KOPT-K1 (cell line): ENCODE measurements at regions not wholly inside any gene's neighbourhood (a gene's known extent, or its start where the extent isn't known, plus 50 kb on each side); places are given as distances from the start of the nearest gene placed in this dataset.
"Not testable (repeated sequence)": the region's sequence is repeated elsewhere in the genome, so short reads cannot be mapped to it uniquely, and the experiment has no call there.

ENCODE experiments used
- H3K27ac ChIP-seq: fragments of 200-600 bp; sonication (generic); 2 replicates; pipeline ENCODE4 v1.5.1; 2016; ENCODE audit warnings: antibody characterized with exemption, mild to moderate bottlenecking, low read depth, low read length; ENCODE audit not compliant: poor library complexity, severe bottlenecking
- H3K36me3 ChIP-seq: fragments of 200-600 bp; sonication (generic); 2 replicates; pipeline ENCODE4 v1.5.1; 2017; ENCODE audit warnings: antibody characterized with exemption, mild to moderate bottlenecking, low read length, moderate library complexity; ENCODE audit not compliant: insufficient read depth
- H3K9me3 ChIP-seq: fragments of 200-600 bp; sonication (generic); 2 replicates; pipeline ENCODE4 v1.5.1; 2017; ENCODE audit warnings: antibody characterized with exemption, low read length, mild to moderate bottlenecking; ENCODE audit not compliant: insufficient read depth, poor library complexity, severe bottlenecking

DNA sequence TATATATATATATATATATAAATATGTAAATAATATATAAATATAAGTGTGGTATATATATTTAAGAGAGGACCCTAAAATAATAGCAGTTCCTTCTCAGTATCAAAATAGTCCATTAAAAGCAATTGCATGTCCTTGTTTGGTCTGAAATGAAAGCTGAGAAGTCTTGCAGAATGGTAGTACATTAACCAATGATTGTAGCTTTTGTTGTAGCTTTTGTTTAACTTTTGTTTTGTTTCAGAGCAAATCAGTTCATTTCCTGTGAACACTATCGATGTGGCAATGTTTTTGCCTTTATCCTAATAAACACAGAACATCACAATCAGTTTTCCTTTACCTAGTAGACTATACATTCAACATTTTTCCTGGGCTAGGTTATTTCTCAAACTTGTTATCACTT lies 1256.2 kb upstream of the SPRY2 start:
- H3K36me3 ChIP-seq, result no peaks in the 10 kb centered on the region
- no peaks in the 10 kb centered on the region for H3K9me3 ChIP-seq
- no peak overlapping the region for H3K27ac ChIP-seq

DNA sequence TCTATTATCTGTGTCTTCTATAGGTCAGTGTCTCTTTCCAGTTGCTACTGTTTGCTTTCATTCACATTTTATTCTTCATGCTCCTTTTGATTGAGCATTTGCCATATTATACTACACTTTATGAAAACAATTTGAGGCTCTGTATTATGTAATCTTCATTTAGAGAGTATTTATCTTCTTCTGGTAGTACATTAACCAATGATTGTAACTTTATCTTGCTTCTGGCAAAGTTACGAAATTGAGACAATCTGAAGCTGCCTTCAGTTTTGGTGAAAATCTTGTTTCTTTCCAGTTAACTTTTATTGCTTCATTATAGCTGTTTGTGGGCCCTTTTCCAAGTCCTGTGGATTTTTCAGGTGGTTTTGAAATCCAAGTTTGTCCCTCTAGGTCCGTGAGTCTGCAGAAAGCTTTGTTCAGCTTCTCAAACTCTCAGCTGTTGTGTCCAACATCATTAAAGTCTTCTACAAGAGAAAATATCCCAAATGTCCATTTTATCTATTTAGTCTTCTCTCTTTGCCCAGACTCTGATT lies 1255.4 kb upstream of the SPRY2 start:
- no peaks in the 10 kb centered on the region for H3K9me3 ChIP-seq
- H3K27ac ChIP-seq, result no peak overlapping the region
- no peaks in the 10 kb centered on the region for H3K36me3 ChIP-seq

DNA sequence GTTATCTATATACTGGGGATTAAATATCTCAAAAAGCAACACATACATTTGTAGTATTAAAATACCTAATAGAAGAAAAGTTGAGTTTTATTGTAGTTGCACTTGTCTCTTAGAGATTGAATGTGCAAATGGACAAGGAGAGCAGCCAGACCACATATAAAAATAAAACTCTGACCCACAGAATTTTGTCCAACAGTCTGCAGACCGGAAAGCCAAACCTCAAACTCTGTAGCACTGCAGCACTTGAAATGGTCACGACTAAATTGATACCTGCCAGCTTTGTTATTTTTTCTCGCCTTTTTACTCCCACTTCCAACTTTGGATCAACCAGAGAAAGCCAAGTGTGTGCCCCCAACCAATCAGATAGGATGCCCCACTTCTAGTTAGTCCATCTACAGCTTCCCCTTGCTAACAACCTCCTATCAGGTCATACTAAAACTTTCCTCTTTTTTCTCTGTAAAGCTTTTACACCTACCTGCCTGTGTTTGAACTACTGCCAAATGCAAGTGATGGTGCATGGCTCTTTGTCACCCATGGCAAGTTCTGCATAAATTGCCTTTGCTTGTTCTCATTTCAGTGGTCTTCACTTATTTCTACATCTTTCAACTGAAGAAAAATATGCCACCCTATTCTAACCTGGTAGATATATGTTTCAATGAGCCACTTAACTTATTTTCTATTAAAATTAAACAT lies 1250.7 kb upstream of the SPRY2 start:
- no peaks in the 10 kb centered on the region for H3K9me3 ChIP-seq
- H3K27ac ChIP-seq, result no peak overlapping the region
- H3K36me3 ChIP-seq, result no peaks in the 10 kb centered on the region

DNA sequence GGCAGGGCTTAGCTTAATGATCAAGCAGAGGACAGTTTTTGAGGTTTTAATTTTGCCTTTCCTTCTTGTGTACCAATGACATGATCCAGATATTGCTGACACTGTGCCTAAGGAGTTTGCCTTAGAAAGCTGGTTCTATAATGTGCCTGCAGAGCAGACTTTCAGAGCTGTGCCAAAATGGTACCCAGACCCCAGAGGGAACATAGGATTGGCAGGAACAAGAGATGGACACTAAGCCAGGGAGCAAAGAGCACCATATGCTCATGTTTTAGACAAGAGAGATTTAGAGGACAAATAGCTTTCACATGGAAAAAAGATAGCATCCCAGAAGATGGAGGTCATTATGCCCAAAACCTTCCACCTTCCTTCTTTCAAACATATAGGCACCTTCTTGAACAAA lies 1241.5 kb upstream of the SPRY2 start:
- H3K9me3 ChIP-seq, result no peaks in the 10 kb centered on the region
- no peak overlapping the region for H3K27ac ChIP-seq
- no peaks in the 10 kb centered on the region for H3K36me3 ChIP-seq

DNA sequence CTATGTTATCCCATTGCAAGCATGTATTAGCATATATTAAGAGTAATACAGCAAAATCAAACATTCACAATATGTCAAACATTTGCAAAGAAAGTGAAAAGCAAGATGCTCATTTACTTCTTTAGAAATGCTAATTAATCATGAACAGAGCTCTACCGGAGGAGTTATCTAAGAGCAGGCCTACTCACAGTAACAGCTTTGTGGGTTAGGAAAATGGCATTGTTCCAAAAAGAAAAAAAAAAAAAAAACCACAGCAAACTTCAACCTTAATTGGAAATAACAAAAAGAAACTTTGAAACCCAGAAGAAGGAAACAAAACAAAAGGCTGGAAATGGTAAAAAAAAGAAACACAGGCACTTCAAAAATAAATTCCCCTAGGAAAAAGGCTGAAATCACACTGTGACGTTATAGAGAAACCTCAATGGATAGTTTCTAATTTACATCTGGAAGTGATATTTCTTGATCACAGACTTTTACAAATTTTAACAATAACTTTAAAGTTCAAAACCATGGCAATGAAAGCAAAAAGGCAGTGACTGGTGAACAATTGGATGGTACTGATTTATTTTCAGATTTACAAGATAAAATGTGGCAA lies 1236.8 kb upstream of the SPRY2 start:
- H3K9me3 ChIP-seq, result no peaks in the 10 kb centered on the region
- no peaks in the 10 kb centered on the region for H3K36me3 ChIP-seq
- no peak overlapping the region for H3K27ac ChIP-seq

DNA sequence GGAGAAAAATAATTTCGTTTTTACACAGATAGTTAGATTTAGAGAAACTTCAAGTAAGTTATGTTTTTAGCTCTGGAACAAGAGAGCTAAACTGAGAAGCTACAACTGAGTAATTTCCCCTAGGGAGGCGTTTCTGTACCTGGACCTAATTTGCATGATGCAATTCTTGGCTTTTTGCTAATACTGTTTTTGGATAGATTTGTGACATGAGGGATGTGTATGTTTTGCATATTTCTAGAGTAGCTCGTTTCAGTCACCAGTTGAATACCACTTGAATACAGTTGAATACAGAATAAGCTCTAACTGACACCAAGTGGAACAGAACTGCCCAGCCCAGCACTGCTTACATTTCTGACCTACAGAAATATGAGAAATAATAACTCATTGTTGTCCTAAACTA lies 1227.9 kb upstream of the SPRY2 start:
- H3K27ac ChIP-seq, result no peak overlapping the region
- no peaks in the 10 kb centered on the region for H3K9me3 ChIP-seq
- no peaks in the 10 kb centered on the region for H3K36me3 ChIP-seq

DNA sequence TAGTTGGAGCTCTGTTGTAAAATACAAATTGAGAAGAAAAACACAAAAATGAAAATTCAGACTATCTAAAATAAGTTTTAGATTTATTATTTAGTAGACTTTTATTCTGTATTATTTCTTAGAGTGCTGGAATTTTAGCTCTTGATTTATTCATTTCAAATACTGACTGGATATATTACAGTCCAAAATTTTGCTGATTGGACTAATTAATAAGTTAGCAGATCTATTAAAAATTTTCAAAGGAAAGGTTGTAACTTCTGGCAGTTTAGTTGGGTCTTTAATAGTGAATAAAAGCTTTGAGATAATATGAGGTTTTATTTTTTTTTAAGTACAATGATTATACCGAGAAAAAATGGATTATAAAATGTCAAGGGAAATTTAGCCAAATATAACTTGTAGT lies 1224.9 kb upstream of the SPRY2 start:
- Histone ChIP-seq H3K27ac (no peak overlapping the region), H3K36me3 (no peaks in the 10 kb centered on the region)

DNA sequence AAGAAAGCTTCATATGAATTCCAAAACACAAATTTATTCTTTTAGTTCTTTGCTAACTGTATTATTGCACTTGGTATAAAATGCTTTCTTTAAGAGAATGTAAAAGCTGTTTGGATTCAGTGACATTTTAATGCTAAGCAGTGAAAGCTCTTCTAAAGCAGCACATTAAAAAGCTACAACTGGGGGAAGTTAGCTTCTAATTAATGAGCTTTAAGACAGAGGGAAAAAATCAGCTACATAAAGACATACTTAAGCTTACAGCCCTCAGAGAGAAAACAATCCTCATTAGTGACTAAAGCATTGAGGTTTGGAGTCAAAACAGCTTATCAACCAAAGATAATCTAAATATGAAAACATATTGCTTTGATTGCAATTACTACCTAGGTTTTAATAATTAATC lies 1222.2 kb upstream of the SPRY2 start:
- Histone ChIP-seq H3K27ac (no peak overlapping the region), H3K36me3 (no peaks in the 10 kb centered on the region), H3K9me3 (no peaks in the 10 kb centered on the region)

More for the DNA sequence above, 1224.9 kb upstream of the SPRY2 start:
- H3K9me3 ChIP-seq, result no peaks in the 10 kb centered on the region

DNA sequence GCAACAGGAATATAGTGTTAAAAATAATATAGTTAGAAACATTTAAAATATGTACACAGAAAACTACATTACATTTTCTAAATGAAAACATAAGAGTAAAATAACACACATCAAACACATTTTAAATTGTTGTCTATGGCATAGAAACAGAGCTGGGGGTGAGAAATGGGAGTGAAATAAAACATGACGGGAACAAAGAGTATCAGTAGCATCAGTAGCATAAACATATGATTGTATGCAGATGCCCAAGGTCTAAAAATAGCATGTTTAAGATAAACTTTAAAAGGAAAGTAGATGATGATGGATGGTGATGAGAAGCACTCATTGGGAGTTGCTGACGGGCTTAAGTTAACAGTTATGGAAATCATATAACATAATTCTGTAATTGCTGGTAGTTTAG lies 1221.7 kb upstream of the SPRY2 start:
- no peaks in the 10 kb centered on the region for H3K36me3 ChIP-seq
- H3K9me3 ChIP-seq, result no peaks in the 10 kb centered on the region
- no peak overlapping the region for H3K27ac ChIP-seq

DNA sequence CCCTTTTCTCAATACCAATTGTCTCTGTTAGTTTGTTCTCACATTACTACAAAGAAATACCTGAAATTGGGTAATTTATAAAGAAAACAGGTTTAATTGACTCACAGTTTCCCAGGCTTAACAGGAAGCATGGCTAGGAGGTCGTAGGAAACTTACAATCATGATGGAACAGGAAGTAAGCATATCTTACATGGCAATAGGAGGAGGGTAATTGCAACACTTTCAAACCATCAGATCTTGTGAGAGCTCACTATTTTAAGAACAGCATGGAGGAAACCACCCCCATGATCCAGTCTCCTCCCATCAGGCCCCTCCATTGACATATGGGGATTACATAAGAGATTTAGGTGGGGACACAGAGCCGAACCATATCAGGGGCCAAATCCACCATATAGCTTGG lies 1210.1 kb upstream of the SPRY2 start:
- peaks cover 6% of the 10 kb centered on the region for H3K9me3 ChIP-seq
- H3K36me3 ChIP-seq, result no peaks in the 10 kb centered on the region
- H3K27ac ChIP-seq, result no peak overlapping the region

DNA sequence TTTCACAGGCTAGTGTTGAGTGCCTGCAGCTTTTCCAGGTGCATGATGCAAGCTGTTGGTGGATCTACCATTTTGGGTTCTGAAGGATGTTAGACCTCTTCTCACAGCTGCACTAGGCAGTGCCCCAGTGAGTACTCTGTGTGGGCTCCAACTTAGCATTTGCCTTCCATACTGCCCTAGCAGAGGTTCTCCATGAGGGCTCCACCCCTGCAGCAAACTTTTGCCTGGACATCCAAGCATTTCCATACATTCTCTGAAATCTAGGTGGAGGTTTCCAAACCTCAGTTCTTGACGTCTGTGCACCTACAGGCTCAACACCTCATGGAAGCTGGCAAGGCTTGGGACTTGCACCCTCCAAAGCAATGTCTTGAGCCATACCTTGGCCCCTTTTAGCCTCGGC lies 1205.4 kb upstream of the SPRY2 start:
- H3K9me3 ChIP-seq, result peaks cover 11% of the 10 kb centered on the region
- not testable (repeated sequence) for H3K27ac ChIP-seq, H3K36me3 ChIP-seq

DNA sequence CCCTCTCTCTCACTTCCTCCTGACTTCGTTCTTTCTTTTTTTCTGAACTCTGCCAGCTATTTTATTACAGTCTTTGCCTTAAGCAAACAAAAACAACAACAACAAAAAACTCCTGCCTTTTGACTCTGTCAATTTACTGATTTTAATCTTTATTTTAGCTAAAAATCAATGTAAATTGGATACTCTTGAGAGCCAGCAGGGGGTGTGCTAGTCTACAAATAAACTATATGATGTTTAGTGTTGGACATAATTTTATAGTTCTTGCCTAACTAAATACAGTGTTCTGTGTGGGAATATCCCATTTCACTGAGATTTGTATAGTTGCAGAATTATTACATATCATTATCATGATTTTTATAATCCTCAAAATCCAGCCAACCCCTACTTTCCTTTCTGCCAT lies 1199.9 kb upstream of the SPRY2 start:
- Histone ChIP-seq H3K36me3 (no peaks in the 10 kb centered on the region), H3K27ac (no peak overlapping the region), H3K9me3 (peaks cover 2% of the 10 kb centered on the region)

DNA sequence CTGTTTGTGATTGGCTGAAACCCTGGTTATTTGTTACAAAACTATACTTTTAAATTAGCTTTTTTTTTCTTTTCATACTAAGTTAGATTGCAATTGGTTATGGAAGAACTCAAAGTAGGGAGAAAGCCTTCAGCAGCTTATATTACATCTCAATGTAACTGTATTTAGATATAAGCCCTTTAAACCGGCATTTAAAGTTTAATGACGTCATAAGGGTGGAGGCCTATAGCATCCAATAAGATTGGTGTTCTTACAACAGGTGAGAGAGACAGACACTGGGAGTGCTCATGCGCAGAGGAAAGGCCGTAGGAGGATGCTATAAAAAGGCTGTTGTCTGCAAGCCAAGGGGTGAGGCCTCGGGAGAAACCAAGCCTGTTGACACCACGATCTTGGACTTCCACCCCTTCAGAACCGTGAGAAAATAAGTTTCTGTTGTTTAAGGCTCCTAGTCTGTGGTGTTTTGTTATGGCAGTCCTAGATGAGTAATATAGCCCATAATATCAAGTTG lies 1198.8 kb upstream of the SPRY2 start:
- Histone ChIP-seq H3K9me3 (no peaks in the 10 kb centered on the region), H3K27ac (no peak overlapping the region), H3K36me3 (no peaks in the 10 kb centered on the region)

DNA sequence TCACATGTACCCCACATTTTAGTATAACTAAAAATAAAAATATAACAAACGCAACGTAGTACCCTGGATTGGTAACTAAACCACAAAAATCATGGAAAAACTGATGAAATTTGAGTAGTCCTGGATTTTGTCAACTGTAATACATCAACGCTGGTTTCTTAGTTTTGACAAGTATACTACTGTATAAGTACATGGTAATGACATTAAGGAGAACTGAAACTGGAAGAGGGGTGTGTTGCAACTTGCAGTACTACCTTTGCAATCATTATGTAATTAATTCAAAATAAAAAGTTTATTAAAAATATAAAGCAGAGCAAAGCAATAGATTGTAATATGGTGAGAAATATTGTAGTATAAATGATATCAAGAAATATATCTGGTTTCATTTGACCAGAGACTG lies 1158.0 kb upstream of the SPRY2 start:
- Histone ChIP-seq H3K27ac (no peak overlapping the region), H3K9me3 (no peaks in the 10 kb centered on the region), H3K36me3 (no peaks in the 10 kb centered on the region)

DNA sequence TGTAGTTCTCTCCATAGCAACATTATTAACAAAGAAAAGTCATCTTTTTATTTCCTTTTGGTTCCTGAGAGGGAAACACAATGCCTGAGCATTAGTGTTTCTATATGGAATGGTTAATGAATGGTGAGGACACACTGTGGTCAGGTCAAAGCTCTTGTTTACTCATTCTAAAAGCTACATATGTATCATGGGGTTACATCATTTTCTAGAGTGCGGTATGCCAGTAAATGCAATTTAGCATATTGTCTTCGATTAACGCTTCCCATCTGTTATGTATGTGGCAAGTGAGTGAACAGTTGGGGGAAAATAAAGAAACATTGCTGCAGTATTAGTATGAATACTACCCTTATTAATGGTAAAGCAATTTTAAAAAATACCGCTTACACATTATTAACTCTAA lies 1152.2 kb upstream of the SPRY2 start:
- Histone ChIP-seq H3K9me3 (no peaks in the 10 kb centered on the region), H3K27ac (no peak overlapping the region), H3K36me3 (no peaks in the 10 kb centered on the region)

DNA sequence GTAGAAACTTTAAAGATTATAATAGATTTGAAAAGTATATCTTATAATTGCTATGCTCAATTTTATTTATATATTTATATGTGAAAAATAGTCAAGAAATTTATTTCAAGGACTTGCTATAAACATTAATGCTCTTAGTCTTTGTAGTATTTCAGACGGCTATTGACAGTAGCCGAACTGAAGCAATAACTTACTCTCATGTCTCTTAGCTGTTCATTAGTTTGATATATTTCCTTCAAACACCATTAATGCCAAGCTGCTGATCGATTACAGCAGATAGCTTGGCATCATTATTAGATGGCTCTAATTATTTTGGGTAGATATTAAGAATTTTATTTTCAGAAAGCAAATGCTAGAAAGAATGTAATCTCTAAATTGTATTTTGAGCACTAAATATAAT lies 1151.5 kb upstream of the SPRY2 start:
- H3K36me3 ChIP-seq, result no peaks in the 10 kb centered on the region
- H3K9me3 ChIP-seq, result no peaks in the 10 kb centered on the region
- no peak overlapping the region for H3K27ac ChIP-seq
